Liver (tissue), 8 donors: ENCODE measurements at regions not wholly inside any gene's neighbourhood (a gene's known extent, or its start where the extent isn't known, plus 50 kb on each side); places are given as distances from the start of the nearest gene placed in this dataset.

Experiments used
- DNase-seq: peaks from one replicate; pipeline ENCODE4 v3.0.0-alpha.2; 2017; ENCODE audit warnings: low spot score
- H3K27ac ChIP-seq, 2 donors: one replicate each; pipeline ENCODE4 v1.7.0; 2013; ENCODE audit warnings: inconsistent platforms in 2 of 2, low read length in 2 of 2, control low read depth in 1 of 2, low read depth in 1 of 2, mild to moderate bottlenecking in 1 of 2
- H3K27me3 ChIP-seq, 4 donors: one replicate each; pipeline versions ENCODE4 v1.6.1 to v1.7.0; 2013; ENCODE audit warnings: low read length in 3 of 4, inconsistent platforms in 1 of 4, mild to moderate bottlenecking in 1 of 4, moderate library complexity in 1 of 4; ENCODE audit not compliant: control insufficient read depth in 4 of 4, insufficient read depth in 4 of 4
- H3K36me3 ChIP-seq, 4 donors: one replicate each; pipeline versions ENCODE4 v1.6.1 to v1.7.0; 2013; ENCODE audit warnings: low read length in 3 of 4, mild to moderate bottlenecking in 3 of 4, low read depth in 1 of 4, moderate library complexity in 1 of 4; ENCODE audit not compliant: control insufficient read depth in 4 of 4, insufficient read depth in 3 of 4
- H3K4me1 ChIP-seq, 4 donors: one replicate each; pipeline versions ENCODE4 v1.6.1 to v1.7.0; 2013; ENCODE audit warnings: low read length in 3 of 4, mild to moderate bottlenecking in 3 of 4, moderate library complexity in 1 of 4; ENCODE audit not compliant: control insufficient read depth in 4 of 4, insufficient read depth in 4 of 4
- H3K4me3 ChIP-seq, 3 donors: one replicate each; pipeline versions ENCODE4 v1.6.1 to v1.7.0; 2013; ENCODE audit warnings: low read length in 3 of 3, control low read depth in 1 of 3, low read depth in 1 of 3, mild to moderate bottlenecking in 1 of 3
- H3K9ac ChIP-seq, 2 donors: one replicate each; pipeline ENCODE4 v1.7.0; 2013; ENCODE audit warnings: low read length in 2 of 2, mild to moderate bottlenecking in 2 of 2, moderate library complexity in 2 of 2, control low read depth in 1 of 2, low read depth in 1 of 2
- H3K9me3 ChIP-seq, 4 donors: one replicate each; pipeline versions ENCODE4 v1.6.1 to v1.7.0; 2013; ENCODE audit warnings: low read length in 3 of 4; ENCODE audit not compliant: control insufficient read depth in 4 of 4
- ATF3 ChIP-seq: IDR thresholded peaks from 2 replicates; pipeline ENCODE4 v1.6.1; 2016; ENCODE audit warnings: antibody characterized with exemption
- CTCF ChIP-seq: fragments of 150-350 bp; IDR thresholded peaks from 2 replicates; pipeline ENCODE4 v1.5.1; 2017; ENCODE audit warnings: improper control_type of control experiment, low read depth, low read length; ENCODE audit not compliant: missing input control
- EGR1 ChIP-seq, 2 donors: IDR thresholded peaks; 2 replicates each; pipeline ENCODE4 v1.6.1; 2016 to 2018; ENCODE audit warnings: antibody characterized with exemption in 2 of 2, low read depth in 2 of 2
- FOXA1 ChIP-seq: IDR thresholded peaks from 2 replicates; pipeline ENCODE4 v1.6.1; 2016; ENCODE audit warnings: antibody characterized with exemption
- GABPA ChIP-seq, 2 donors: IDR thresholded peaks in 1 of 2; conservative IDR thresholded peaks in 1 of 2; 2 replicates each; pipeline ENCODE4 v1.6.1; 2016; ENCODE audit warnings: antibody characterized with exemption in 2 of 2, mild to moderate bottlenecking in 1 of 2, moderate library complexity in 1 of 2
- HNF4A ChIP-seq, 2 donors: conservative IDR thresholded peaks; 2 replicates each; pipeline ENCODE4 v1.6.1; 2016; ENCODE audit warnings: antibody characterized with exemption in 2 of 2, mild to moderate bottlenecking in 2 of 2
- HNF4G ChIP-seq: IDR thresholded peaks from 2 replicates; pipeline ENCODE4 v1.6.1; 2016; ENCODE audit warnings: antibody characterized with exemption
- JUND ChIP-seq, 2 donors: IDR thresholded peaks; 2 replicates each; pipeline ENCODE4 v1.6.1; 2016; ENCODE audit warnings: antibody characterized with exemption in 2 of 2
- MAX ChIP-seq: IDR thresholded peaks from 2 replicates; pipeline ENCODE4 v1.6.1; 2016; ENCODE audit warnings: antibody characterized with exemption
- RAD21 ChIP-seq, 2 donors: IDR thresholded peaks; 2 replicates each; pipeline ENCODE4 v1.6.1; 2016; ENCODE audit warnings: antibody characterized with exemption in 2 of 2, mild to moderate bottlenecking in 2 of 2
- REST ChIP-seq: IDR thresholded peaks from 2 replicates; pipeline ENCODE4 v1.6.1; 2016; ENCODE audit warnings: antibody characterized with exemption, mild to moderate bottlenecking
- RXRA ChIP-seq, 2 donors: IDR thresholded peaks; 2 replicates each; pipeline ENCODE4 v1.6.1; 2017 to 2018; ENCODE audit warnings: antibody characterized with exemption in 2 of 2, mild to moderate bottlenecking in 1 of 2
- SP1 ChIP-seq: IDR thresholded peaks from 2 replicates; pipeline ENCODE4 v1.6.1; 2018; ENCODE audit warnings: antibody characterized with exemption, mild to moderate bottlenecking
- TAF1 ChIP-seq: conservative IDR thresholded peaks from 2 replicates; pipeline ENCODE4 v1.6.1; 2016; ENCODE audit warnings: antibody characterized with exemption, mild to moderate bottlenecking
- YY1 ChIP-seq: IDR thresholded peaks from 2 replicates; pipeline ENCODE4 v1.6.1; 2016; ENCODE audit warnings: antibody characterized with exemption, mild to moderate bottlenecking
- ZBTB33 ChIP-seq: IDR thresholded peaks from 2 replicates; pipeline ENCODE4 v1.6.1; 2016; ENCODE audit warnings: antibody characterized with exemption
- WGBS: extraction: QIAGEN DNeasy Blood & Tissue Kit; methylation state at CpG from one replicate; pipeline ENCODE4 v1.1.7; 2013; 5-methylcytosine and 5-hydroxymethylcytosine counted together
- donor health status: healthy.
- donor health status: healthy.
- donor health status: healthy.
- donor health status: healthy.
- donor health status: healthy.

- Histone ChIP-seq H3K27ac (no peak overlapping the region), H3K4me3 (no peak overlapping the region), H3K27me3 (peaks cover 0 to 3% (median 0%) of the 10 kb centered on the region in 4 donors), H3K9me3 (peaks cover 0 to 5% (median 0%) of the 10 kb centered on the region in 4 donors), H3K9ac (no peak overlapping the region), H3K36me3 (no peaks in the 10 kb centered on the region), H3K4me1 (no peaks in the 10 kb centered on the region)
- TF ChIP-seq JUND (IDR thresholded peaks at IDR 0.05) (no peak), MAX (no peak), REST (no peak), HNF4G (no peak), EGR1 (IDR thresholded peaks at IDR 0.05; ENCODE audit: low read depth in 2 of 2) (no peak), ZBTB33 (no peak), FOXA1 (no peak), CTCF (no peak), YY1 (no peak), RXRA (IDR thresholded peaks at IDR 0.05) (no peak), ATF3 (no peak), TAF1 (no peak), SP1 (no peak), HNF4A (conservative IDR thresholded peaks at IDR 0.05) (no peak), GABPA (IDR thresholded peaks at IDR 0.05 in 1 of 2, conservative IDR thresholded peaks at IDR 0.05 in 1 of 2) (no peak), RAD21 (IDR thresholded peaks at IDR 0.05) (no peak)
- DNase-seq, result no peak
- WGBS, result 75% methylated on average over 13 of the region's 13 CpGs
These were observed 100.4 kb upstream of the GLI3 start for GRCh38 chr7:42337225-42337905.
